ENCODE measurements at regions not wholly inside any gene's neighbourhood (a gene's known extent, or its start where the extent isn't known, plus 50 kb on each side); places are given as distances from the start of the nearest gene placed in this dataset.

DNA sequence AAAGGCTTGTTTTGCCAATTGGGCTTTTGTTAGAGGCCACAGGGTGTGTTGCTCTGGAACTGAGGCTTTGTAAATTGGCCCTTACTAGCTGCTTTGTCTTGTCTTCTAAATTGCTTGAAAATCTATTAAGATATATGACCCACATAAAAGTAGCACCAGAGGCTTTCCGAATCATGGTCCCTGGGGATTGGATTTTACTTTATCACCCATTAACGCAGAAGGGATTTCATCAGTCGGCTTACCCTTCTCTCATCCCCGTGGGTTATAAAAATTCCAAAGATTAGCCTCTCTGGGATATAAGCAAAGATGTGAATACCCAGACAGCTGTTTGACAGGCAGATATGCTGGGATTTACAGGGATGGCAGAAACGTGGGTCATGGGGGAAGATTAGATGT lies 98.3 kb upstream of the CHL1 start:
- no peak for TF ChIP-seq YY1 (IDR thresholded peaks at IDR 0.05; ENCODE audit: insufficient read depth, insufficient read length)
- TF ChIP-seq ZNF274 (IDR thresholded peaks at IDR 0.05; ENCODE audit: low read depth, low read length) = no peak

All from NT2/D1 (cell line).